COLO829 (cell line): ENCODE measurements at regions not wholly inside any gene's neighbourhood (a gene's known extent, or its start where the extent isn't known, plus 50 kb on each side); places are given as distances from the start of the nearest gene placed in this dataset.

Experiments
- DNase-seq: peaks from one replicate; pipeline ENCODE4 v3.0.0; 2012; ENCODE audit warnings: low spot score

- peak; percentile 72 for DNase-seq
Measured at GRCh38 chr9:3732077-3733038, 206.6 kb upstream of the RFX3 start.

- DNase-seq = no peak
Measured at GRCh38 chr9:3730511-3730922, 204.7 kb upstream of the RFX3 start.

- DNase-seq = no peak
Measured at GRCh38 chr9:3721096-3721495, 195.3 kb upstream of the RFX3 start.

GRCh38 chr9:3719286-3719685 lies 193.5 kb upstream of the RFX3 start:
- DNase-seq = no peak

- DNase-seq = no peak
Measured at GRCh38 chr9:3716415-3716814, 190.6 kb upstream of the RFX3 start.

- DNase-seq = no peak
Measured at GRCh38 chr9:3708751-3709150, 182.9 kb upstream of the RFX3 start.

- no peak for DNase-seq
Measured at GRCh38 chr9:3704890-3705289, 179.1 kb upstream of the RFX3 start.

GRCh38 chr9:3700772-3701171 lies 175.0 kb upstream of the RFX3 start:
- DNase-seq = no peak

GRCh38 chr9:3699883-3700282 lies 174.1 kb upstream of the RFX3 start:
- no peak for DNase-seq

- no peak for DNase-seq
Measured at GRCh38 chr9:3698531-3698930, 172.7 kb upstream of the RFX3 start.

- no peak for DNase-seq
Measured at GRCh38 chr9:3698076-3698475, 172.3 kb upstream of the RFX3 start.

GRCh38 chr9:3696368-3696767 lies 170.6 kb upstream of the RFX3 start:
- DNase-seq = no peak

GRCh38 chr9:3692606-3693005 lies 166.8 kb upstream of the RFX3 start:
- no peak for DNase-seq

GRCh38 chr9:3689555-3689954 lies 163.8 kb upstream of the RFX3 start:
- DNase-seq = no peak

- DNase-seq = no peak
Measured at GRCh38 chr9:3687145-3687544, 161.3 kb upstream of the RFX3 start.

- no peak for DNase-seq
Measured at GRCh38 chr9:3682186-3682585, 156.4 kb upstream of the RFX3 start.

- no peak for DNase-seq
Measured at GRCh38 chr9:3677541-3677940, 151.7 kb upstream of the RFX3 start.

GRCh38 chr9:3676766-3677165 lies 151.0 kb upstream of the RFX3 start:
- DNase-seq = no peak

- DNase-seq = no peak
Measured at GRCh38 chr9:3675946-3676345, 150.1 kb upstream of the RFX3 start.

- DNase-seq = no peak
Measured at GRCh38 chr9:3674561-3674960, 148.8 kb upstream of the RFX3 start.

- DNase-seq = no peak
Measured at GRCh38 chr9:3672399-3672798, 146.6 kb upstream of the RFX3 start.

- DNase-seq = no peak
Measured at GRCh38 chr9:3664044-3664443, 138.2 kb upstream of the RFX3 start.

- DNase-seq = no peak
Measured at GRCh38 chr9:3662671-3663070, 136.9 kb upstream of the RFX3 start.

- no peak for DNase-seq
Measured at GRCh38 chr9:3660936-3661335, 135.1 kb upstream of the RFX3 start.
